Stimulated activated CD4-positive, alpha-beta T cell treated with anti-CD3 and anti-CD28 coated beads, TNF-alpha, amount 100 ng/mL, for 24 hours (primary cell): ENCODE measurements at regions not wholly inside any gene's neighbourhood (a gene's known extent, or its start where the extent isn't known, plus 50 kb on each side); places are given as distances from the start of the nearest gene placed in this dataset.

Experiments used
- DNase-seq, 3 experiments: peaks; one replicate each; pipeline ENCODE4 v3.0.0-alpha.2; 2020; ENCODE audit warnings: low read depth in 3 of 3

DNA sequence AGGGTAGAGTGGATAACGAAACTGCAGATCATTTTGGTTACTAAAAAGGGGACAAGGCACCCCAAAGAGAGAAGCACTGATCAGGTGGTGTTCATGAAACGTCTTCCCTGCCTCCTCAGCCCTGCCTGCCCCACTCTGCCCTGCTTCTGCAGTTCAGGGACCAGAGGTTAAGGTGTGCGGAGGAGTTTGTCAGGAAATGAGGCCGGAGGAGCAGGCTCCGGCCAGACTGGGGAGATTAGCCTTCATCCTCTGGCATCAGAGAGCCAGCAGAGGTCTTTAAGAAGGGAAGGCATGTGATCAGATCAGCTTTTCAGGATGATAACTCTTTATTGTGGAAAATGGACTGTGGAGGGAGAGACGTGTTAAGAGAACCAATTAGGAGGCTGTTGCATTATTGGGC is 291.9 kb upstream of the NR5A2 start:
- no peak for DNase-seq

DNA sequence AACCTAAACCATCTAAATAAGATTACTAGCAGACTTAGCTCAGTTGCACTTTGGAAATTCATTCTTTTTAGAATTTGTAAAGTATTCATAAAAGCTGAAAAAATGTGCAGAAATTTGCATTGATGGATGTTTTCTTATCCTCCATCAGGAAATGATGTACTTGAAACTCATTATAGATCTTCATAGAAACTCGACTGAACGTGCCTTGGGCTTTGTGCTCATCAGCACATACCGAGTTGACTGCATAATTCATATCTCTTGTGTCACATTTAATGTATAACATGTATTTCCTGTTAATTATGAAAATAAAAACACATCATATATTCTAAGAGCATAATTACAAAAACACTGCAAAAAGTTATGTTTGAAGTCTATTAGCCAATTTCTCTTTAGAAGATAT is 290.9 kb upstream of the NR5A2 start:
- no peak for DNase-seq

DNA sequence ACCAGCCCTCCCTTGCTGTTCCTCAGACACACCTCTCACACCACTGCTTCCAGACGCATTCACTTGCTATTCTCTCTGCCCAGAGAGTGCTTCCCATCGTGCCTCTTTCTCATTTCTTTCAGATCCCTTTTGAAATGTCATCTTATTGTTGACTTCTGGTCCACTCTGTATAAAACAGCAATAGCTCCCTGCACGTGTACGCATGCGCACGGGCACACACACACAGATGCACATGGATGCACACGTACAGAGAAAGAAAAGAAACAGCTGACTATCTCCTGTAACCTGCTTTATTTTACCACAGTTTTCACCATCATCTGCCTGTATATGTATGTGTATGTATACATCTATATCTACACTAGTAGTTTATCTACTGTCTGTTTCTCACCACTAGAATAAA is 285.9 kb upstream of the NR5A2 start:
- no peak for DNase-seq

DNA sequence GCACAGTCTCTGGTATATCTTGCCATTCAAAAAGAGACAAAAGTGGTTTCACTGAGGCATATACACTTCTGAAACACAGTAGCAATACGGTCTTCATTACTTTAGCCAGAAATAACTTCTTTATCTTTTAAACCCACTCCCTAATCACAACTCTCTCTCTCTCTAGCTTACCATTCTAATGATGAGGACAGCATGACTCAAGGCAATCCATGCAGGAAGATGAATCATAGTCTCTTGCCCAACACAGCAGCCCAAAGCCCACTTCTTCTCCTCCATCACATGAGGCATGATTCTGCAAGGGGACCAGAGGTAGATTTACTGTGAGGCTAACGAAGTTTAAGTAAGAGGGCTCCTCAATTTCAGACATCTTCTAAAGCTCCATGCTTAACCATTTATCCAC is 285.0 kb upstream of the NR5A2 start:
- DNase-seq = no peak

DNA sequence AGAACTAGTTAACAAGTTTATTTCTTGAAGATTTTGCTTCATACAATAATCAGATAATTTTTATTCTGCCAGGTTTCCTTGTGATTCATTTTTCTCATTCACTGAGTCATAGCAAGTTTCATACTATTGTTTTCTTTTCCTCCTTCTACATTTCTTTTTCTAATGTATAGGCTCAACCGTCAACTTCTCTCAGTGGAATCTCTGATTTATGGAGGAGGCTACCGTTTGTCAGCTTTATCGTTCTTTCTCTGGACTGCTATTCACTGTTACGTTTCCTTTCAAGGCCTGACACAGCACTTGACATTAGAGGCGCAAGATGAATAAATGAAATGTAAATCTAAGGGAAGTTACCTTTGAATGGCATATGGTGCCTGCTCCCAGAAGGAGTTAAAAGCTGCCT is 284.3 kb upstream of the NR5A2 start:
- no peak for DNase-seq

DNA sequence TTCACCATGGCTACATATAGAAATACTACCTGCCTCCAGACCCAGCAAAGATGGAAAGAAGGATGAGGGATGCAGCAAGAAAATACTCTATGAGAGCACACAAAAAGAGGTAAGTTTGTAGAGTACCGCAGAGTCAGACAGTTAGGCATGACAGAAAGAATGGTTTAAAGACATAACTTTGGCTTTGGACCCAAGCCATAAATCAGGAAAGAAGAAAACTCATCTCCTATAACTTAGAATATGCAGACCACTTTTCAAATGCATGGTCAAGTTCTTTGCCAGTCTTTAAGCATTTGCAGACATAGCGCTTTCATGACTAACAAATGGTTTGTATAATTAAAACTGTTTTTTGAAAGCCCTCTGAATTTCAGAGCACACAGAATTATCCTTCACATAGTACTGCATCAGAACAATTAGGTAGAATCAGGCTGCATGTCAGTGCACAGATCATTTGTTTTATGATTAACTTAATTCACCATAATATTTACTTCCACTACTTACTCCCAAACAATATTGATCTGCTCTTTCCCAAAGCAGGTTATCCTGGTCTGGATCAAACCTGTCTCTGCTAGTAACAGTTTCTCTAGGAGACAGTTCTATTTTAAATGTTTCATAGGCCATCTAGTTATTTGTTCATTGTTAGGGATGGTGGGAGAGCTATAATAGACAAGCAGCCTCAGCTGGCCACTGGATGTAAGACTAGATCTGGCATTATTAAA is 280.7 kb upstream of the NR5A2 start:
- DNase-seq = no peak

DNA sequence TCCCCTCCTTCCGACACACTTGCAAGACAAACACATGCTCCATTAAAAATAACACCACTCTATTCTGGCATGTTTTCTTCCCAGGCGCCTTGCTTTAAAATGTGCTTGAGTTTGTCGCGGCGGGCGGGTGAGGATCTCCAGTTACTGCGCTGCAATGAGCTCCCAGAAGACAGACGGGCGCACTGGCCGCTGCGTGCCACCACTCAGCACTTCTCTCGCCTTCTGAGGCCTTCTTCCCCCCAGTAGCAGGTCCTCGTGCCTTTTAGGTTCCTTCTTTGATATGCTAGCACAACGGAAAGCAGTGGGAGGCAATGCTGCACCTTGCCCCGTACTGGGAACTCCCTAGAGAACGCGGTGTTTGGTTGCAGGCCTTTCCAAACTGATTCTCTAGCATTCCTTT is 279.5 kb upstream of the NR5A2 start:
- no peak for DNase-seq

DNA sequence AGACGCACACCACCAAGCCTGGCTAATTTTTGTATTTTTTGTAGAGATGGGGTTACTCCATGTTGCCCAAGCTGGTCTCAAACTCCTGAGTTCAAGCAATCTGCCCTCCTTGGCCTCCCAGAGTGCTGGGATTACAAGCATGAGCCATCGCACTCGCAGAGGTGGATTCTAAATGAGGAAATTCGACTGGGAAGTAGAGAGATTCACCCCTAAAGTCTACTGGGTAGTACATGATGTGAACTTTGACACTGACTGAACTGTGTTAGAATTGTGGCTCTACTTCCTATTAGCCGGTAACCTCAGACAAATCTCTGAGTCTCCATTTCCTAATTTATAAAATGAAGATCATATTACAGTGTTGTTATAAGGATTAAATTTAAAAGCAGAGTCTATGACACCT is 276.0 kb upstream of the NR5A2 start:
- no peak for DNase-seq

DNA sequence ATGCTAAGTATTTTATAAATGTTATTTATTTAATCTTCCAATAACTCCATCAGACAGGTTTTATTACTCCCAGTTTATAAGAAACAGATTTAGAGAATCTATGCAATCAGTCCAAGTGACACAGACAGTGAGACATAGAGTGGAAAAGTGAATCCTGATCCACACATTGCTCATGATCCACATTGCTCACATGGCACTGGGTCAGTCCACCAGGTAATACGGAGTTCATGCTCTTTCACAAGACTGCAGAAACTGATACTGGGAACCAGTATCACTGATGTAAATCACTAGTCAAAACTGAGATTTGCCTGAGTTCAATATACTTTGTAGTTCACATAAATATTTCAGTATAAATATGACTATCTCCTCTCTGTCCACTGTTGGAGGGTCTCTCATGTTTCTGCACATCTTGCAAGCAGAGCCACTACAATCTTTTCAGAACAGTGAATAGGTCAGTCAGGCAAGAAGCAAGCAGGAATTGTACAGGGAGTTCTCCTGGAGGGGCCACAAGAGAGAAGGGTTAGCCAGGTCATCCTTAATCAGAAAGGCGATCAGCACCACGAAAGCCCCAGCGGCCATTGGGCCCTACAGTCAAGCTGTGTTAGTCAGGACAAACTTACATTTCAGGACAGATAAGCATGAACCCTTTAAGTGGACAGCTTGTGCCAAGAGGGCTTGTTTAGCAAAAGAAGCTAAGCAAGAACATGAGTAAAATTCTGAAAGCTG is 275.4 kb upstream of the NR5A2 start:
- no peak for DNase-seq

DNA sequence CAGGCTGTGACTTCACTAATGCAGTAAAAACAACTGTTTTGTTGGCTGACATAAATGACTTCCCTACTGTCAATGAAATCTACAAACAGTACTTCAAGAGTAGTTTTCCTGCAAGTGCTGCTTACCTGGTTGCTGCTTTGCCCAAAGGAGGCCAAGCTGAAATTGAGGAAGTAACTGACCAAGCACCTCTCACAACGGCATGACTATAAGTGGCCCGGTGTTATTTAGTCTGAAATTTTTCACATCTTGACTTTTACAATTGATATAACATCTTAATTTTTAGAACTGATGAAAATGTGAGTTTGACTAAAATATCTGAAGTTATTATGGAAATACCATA is 274.9 kb upstream of the NR5A2 start:
- no peak for DNase-seq

DNA sequence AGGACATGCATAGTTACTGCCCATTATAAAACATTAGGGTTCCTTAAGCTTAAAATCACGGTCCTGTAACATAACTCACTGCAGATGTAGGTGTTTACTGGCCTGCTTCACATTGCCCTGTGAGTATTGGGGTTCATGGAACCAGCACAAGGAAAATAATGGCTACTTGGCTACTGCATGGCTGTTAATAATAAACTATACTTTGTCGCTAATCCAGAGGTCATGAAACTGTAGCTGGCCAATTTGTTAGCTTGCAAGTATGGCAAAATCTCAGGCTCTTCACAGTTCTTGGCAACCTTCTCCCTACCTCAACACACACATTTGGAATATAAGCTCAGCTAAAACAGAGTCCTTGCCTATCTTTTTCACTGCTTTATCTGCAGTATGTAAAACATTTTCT is 274.0 kb upstream of the NR5A2 start:
- DNase-seq = no peak

DNA sequence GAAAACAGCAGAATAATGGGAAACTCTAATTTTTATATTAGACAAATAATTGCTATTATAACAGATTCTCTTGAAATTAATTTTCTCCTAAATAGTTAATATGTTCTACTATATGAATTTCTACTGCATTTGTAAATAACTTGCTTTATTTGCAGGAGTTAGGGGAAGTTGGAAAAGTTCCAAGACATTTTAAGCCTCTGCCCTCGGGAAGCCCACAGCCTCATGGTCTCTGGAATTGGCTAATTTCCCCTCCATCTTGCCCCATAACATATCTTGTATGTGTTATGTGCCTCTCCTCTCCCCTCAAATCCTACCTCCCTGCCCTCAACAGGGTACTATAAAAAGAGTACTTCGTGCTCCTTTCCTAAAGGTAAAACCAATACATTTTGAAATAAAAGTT is 271.4 kb upstream of the NR5A2 start:
- DNase-seq = no peak

DNA sequence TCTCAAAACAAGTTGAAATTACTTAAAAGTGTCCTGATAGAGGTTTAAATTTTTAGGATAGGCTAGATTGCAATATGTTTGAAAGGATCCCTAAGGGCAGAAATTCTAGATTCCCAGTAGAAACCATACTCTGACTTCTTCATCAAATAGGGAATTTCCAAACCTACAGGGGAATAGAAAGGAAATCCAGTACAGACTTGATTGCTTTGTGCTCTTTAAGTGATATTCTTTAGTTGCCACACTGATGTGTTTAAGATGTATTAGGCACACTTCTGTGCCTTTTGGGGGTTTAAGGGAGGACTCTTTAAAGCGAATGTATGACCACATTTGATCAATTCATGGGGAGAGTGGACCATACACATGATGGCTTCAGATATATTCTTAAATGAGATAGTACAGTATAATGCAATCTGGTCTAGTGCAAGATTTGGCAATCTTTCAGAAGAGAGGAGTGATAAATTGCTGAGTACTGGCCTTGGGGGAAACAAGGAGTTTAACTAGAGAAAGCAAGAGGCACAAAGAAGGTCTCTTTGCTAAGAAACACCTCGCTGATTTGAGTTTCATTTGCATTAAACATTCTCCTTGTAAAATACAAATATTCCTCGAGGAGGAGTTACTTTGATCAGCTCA is 268.8 kb upstream of the NR5A2 start:
- no peak for DNase-seq

DNA sequence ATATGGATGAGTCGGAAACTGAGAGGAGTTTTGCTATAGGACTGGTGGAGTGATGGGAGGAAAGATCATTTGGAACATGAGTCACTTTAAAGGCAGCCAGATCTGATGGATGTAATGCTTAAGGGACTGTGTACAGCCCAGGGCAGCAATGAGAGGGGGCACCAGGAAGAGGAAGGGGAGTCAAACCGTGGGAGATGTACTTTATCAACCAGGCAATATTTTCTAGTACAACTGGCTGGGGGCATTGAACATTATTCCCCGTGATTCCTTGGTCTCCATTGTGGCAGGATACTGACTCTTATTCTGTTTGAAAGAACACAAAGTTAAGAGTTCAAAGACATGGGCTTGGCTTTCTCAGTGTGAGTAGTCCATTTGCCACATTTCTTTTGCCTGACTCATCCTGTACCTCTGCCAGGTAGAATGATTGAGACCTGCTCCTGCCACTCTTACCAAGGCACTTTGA is 268.2 kb upstream of the NR5A2 start:
- no peak for DNase-seq

DNA sequence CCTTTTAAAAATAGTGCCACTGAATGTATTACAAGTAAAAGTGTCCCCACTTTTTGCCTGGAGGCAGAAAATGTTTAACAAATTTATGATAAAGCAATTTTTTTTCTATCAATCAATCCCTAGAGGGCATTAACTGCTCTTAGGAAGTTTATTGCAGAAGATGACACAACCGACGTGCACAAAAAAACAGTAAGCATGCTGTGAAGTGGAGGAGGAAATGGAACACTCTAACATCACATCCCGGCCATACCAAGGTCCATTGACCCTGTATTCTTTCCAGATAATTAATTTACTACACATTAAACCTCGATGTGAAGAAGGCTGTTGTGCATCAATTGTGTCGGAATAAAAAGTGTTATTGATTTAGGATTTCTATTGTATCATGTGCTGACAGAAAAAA is 264.9 kb upstream of the NR5A2 start:
- no peak for DNase-seq

DNA sequence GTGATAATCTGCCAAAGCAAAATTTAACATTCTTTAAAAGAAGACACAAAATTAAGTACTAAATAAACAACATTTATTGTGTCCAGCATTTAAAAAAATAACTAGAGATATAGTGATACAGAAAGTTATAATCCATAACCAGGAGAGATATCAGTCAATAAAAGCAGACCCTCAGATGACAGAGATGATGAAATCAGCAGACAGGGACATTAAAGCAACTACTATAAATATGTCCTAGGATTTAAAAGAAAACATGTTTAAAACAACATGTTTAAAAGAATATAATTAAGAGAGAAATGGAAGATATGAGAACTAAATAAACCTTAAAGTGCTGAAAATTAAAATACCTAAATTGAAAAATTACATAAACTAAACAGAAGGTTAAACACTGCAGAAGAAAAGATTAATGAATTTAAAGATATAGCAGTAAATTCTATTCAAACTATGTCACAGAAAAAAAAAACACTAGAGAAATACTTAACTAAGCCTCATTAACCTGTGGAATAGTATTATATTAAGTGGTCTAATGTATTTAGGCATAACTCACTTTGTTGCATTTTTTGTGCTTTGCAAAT is 261.2 kb upstream of the NR5A2 start:
- DNase-seq = no peak

DNA sequence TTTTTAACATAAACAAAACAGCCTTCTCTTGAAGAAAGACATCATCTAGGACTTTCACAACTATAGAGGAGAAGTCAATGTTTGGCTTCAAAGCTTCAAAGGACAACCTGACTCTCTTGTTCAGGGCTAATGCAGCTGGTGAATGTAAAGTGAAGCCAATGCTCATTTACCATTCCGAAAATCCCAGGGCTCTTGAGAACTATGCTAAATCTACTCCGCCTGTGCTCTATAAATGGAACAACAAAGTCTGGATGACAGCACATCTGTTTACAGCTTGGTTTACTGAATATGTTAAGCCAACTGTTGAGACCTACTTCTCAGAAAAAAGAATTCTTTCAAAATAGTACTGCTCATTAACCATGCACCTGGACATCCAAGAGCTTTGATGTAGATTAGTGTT is 259.8 kb upstream of the NR5A2 start:
- DNase-seq = no peak

DNA sequence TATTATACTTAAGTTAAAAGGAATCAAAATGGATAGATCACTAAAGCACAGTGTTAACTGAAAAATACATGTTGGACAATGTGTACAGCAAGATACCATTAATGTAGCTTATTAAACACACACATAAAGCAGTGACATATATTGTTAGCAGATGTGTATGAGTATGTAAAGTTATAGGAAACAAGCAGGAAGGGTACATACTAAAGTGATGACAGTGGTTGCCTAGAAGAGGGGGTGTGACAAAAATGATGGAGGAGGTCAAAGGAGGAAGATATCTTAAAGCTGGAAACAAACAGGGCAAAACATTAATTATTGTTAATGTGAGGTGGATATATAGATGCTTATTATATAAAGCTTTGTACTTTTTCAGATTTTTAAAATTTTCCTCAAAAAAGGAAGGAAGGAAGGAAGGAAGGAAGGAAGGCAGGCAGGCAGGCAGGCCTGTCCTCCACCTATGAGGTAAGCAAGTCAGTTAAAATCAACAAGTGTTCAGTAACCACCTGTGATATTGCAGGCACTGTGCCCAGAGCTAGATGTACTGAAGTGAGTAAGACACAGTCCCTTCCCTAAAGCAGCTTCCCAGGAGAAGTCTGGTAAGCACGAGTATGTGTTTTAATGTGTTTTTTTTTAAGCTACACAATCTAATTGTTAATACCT is 252.9 kb upstream of the NR5A2 start:
- DNase-seq = no peak

DNA sequence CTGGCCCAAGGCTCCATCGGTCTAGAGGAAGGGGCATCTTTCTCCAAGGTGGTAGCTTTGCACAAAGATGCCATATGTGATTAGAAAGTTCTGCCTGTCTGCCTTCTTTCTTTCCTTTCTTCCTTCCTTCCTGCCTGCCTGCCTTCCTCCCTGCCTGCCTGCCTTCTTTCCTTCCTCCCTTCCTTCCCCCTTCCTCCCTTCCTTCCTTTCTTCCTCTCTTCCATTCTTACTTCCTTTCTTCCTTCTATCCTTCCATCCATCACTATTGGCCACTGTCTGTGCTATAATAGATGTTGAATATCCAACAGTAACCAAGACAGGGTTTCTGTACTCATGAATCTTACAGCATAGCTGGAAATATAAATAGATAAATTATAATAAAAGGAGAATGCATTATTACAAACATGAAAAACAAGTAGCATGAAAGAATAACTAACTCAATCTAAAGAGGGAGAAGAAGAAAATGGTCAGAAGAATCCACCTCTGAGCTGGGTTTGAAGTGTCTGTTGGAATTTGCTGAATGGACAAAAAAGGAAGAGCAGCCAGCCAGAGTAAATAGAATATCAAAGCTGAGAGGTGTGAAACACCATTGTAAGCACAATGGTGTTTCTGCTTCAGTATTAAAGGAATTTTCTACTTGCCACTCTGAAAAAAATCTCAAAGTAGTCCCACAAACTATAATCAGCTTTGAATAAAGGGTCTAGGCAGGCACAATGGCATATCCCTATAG is 250.6 kb upstream of the NR5A2 start:
- no peak for DNase-seq

DNA sequence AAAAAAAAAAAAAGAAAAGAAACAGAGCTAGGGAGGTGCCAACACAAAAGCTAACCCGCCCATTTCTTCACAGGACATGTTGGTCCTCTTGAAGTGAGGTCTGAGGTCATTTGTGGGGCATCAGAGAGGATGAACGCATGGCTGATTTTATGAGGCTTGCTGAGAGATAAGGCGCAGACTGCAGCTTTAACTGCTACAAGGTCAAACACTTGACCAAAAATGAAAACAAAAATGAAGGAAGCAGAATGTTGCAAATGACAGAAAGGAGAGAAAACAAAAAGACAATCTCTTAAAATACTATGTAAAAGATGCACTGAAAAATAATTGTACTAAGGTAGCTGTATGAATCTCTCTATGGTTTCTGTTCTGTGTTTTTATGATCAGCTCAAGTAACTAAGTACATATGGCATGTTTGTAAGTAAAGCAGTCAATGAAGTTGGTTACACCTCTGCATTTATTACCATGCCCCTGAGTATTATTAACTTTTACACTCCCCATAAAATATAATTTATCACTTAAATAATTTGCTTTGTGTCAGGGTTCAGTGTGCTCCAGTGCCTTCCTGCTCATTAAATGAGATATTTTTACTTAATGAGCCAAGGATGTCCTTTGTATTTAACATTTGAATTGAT is 249.1 kb upstream of the NR5A2 start:
- DNase-seq = no peak

DNA sequence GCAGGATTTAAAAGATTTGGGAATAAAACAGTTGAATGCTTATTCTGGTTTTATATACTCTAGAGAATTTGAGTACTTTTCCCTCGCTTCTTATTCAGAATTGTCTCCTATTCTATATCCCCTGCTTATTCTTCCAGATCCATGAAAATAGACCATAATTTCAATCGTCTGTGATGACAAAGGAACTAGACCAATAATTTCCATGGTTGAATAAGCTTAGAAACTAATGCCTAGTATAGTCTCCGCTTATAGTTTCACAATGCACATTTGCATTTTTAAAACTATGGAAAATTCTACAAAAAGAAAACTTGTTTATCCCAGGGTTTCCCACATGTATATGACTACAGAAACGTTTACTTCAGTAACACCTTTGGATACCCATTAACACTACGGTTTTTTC is 247.4 kb upstream of the NR5A2 start:
- DNase-seq = no peak
